CD4-positive, alpha-beta T cell treated with Interleukin-4 for 1 hour (primary cell): ENCODE measurements at regions not wholly inside any gene's neighbourhood (a gene's known extent, or its start where the extent isn't known, plus 50 kb on each side); places are given as distances from the start of the nearest gene placed in this dataset.

Experiments
- DNase-seq, 2 donors: peaks; one replicate each; pipeline ENCODE4 v3.0.0-alpha.2; 2020 to 2022

DNA sequence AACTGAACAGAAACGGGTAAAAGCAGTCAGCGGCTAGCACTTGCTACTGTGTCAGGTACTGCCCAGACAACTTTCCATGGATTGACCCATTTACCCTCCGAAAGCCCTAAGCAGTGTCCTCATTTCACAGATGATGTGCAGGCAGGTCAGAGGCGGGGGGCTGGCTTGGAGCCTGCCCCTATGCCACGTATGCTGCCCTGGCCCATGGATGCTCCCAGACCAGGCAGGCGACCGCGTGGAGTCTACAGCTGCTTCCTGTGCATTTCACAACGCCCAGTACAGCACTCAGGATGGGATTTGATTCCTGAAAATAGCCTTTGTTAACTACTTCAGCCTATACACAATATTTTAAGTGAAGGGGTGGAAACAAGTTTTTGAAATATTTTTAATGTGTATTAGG, 202.9 kb downstream of the NXNL2 start:
- DNase-seq, result no peak

DNA sequence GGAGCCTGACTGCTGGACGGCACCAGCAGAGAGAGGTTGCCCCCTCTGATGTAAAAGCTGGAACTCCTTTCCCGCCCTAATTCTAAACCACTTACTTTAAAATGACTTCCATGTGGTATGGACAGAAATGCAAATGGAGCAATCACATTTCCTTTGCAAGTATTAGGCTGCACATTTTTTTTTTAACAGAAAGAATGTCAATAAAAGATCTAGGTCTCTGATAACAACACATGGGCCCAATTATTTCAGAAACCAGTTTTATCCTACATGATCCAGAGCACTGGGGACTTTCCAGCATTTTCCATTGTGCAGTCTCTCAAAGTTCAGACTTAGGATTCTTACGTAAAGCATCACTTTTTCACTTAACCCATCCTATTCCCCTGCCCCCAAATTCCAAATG, 203.7 kb downstream of the NXNL2 start:
- no peak for DNase-seq

GRCh38 chr9:88739373-88739772, 204.4 kb downstream of the NXNL2 start:
- DNase-seq, result no peak

GRCh38 chr9:88740844-88741243, 205.9 kb downstream of the NXNL2 start:
- no peak for DNase-seq

GRCh38 chr9:88741335-88741734, 206.4 kb downstream of the NXNL2 start:
- no peak for DNase-seq

DNA sequence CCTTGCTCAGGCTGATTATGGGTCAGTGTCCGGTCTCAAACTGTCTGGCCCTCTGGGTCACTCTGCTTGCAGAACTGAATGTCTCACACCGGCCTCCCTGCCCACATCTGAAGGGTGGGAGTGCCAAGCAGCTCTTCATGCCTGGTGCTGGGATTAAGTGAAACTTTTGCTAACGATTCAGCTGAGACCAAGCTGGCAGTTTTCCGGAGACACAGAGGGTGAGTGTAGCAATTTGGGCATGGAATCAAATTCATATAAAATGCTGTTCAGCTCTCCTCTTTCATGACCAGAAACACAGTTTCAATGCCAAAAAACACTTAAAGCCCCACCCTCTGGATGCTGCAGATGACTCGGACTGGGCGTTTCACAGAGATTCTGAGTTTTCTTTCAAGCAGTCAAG, 207.5 kb downstream of the NXNL2 start:
- DNase-seq, result no peak

- DNase-seq, result no peak
These were observed 207.9 kb downstream of the NXNL2 start for GRCh38 chr9:88742905-88743304.

DNA sequence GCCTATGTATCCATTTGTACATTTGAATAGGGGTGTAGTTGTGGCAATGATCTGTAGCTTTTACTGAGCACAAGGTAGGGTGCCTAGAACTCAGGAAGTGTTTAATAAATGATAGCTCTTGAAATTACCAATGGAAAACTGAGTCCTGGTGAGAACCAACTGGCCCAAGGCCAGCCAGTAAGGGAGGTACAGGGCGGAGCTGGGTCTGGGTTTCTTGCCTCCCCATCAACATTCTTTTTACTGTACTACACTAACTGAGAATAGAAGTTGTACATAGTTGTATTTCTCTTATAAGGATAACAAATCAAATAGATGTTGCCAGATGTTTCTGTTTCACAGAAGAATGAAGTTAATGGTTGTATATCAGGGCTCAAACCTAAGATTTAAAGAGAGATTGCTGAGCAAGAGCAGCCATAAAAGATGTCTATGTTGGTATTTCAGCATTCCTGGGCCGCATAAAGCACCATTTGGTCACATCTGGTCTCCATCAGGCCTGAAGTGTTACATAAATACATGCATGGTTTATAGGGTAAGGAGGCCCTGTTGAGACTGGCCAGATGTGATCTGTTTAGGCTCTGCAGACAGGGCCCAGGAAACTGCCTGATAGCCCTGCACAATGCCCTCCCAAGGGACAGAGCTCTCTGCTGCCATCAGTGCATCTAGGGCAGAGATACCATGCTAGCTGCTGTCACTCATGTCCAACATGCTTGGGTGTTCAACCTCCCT, 210.5 kb downstream of the NXNL2 start:
- DNase-seq, result no peak

GRCh38 chr9:88746029-88746742, 211.2 kb downstream of the NXNL2 start:
- DNase-seq, result no peak

DNA sequence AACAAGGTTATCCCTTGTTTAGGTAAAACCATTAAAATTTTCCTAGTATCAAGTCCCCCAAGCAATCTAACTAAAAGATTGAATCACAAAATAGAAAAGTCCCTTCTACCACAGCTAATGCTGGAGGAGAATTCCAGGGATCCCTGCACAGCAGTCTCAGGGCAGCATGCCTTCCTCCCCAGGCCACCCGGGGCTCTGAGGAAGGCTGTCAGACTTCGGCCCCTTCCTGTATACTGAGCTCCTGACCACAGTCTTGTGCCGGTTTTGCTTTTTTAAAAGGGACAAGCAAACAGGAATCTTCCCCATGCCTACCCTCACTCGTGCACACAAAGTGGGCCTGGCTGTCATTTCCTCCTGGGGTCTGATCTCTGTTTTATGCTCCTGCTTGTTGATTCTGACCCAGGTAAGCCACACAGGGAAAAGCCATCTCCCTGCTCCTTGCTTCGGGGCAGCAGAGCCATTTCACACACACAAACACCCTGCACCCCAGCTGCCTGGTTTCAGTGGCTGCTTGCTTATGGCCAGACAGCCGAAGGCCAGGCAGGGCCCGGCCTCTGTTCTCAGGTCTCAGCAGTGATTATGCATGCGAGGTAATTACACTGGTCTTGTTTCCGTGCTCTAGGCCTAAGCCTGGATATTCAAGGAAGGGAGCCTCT, 211.9 kb downstream of the NXNL2 start:
- no peak for DNase-seq

DNA sequence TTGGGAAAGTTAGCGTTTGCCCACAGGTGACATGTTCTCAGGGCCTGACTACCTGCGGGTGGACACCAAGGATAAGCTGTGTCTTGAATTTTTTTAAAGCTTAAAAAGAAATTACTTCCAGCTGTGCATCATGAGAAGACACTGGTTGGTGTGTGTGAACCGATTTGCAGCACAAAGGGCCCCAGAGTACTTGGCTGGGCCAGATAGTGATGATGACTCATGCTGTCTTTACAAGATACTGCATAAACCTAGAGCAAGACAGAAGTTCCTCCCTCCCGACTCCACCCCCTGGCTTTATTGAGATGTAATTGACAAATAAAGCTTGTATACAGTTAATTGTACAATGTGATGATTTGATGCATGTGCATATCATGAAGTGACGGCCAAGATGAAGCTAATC, 212.8 kb downstream of the NXNL2 start:
- DNase-seq, result no peak

DNA sequence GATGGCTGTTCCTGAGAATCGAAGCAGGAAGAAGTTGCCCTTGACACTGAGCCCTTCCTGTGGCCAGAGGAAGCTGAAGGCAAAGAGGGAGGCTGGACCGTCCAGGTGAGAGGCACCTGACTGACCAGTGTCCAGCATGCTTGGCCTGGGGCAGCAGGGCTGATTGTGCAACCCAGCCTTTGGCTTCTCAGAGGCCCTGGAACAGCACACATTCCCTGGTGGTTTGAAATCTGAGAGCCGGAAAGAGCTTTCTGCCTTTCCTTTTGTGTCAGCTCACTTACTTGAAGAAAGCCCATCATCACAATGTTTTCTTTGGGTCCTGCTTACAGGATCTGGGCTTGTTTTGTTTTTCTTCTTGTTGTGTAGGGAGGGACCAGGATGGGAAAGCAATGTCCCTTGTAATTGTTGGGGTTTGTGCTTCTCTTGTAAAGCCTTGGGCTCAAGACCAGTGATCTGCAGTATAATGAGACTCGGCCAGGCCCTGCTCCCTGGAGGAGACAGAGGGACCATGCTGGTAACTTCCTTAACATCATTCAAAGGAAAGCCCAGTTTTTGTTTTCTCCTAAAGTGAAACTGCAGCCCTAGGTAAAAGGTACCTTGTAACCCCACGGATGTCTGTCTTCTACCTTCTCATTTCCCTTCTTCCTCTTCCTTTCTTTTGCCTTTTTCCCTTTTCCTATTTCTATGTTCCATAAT, 213.7 kb downstream of the NXNL2 start:
- DNase-seq, result no peak

DNA sequence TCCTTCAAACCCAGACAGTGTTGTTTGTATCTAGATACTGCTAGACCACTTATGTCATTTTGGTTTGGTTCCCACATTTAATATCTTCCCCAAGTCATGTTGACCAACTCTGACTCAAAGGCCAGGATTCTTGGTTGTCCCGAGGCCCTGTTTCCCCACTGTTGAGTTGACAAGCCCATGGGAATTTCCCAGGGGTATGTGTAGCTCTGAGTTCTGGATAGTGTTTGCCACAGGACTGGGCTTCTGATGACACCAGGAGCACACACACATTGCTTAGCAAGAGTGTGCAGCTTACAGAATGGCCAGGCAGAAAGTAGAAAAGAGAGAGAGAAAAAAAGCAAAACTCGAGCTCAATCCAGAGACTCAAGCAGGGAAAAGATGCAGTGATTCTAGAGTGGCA, 214.4 kb downstream of the NXNL2 start:
- DNase-seq, result no peak

DNA sequence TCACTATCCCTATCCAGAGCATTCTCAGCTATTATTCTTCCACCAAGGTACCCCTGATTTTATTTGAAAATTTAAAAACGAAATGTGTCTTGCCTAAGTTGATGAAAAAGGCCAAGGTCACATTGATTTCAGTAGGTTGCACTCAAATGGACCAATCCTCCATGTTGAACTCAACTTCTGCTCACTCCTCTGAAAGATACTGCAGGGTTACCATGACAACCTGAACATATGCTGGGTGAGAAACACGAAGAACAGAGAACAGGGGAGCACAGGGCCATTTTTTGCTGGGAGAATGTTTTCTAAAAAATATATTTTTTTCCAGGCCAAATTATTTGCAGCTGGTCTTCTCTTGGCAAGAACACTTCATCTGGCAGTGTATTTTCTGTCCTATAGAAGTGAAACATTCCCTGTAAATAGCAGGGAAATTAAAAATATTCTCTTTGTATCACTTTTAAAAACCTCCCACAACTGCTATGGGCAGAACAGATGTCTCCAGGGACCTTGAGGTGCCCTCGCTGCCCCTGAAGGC, 215.9 kb downstream of the NXNL2 start:
- no peak for DNase-seq

DNA sequence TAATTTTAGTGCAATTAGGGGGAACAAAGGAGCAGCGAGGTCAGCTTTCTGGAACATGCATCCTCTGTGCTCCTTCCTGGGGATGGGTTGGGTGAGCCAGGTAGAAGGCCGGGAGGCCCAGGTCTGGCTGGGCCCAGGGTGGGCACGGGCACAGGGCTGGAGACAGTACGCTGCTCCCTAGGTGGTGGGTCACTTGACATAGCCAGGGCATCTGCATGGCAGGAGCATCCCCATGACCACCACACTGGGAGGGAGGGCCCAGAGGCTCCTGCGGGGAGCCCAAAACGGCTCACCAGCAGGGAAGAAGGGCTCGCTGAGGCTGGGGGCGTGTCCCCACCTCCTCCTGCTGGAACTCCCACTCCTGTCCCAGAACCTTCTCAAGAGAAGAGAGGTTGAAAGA, 216.8 kb downstream of the NXNL2 start:
- DNase-seq, result no peak

DNA sequence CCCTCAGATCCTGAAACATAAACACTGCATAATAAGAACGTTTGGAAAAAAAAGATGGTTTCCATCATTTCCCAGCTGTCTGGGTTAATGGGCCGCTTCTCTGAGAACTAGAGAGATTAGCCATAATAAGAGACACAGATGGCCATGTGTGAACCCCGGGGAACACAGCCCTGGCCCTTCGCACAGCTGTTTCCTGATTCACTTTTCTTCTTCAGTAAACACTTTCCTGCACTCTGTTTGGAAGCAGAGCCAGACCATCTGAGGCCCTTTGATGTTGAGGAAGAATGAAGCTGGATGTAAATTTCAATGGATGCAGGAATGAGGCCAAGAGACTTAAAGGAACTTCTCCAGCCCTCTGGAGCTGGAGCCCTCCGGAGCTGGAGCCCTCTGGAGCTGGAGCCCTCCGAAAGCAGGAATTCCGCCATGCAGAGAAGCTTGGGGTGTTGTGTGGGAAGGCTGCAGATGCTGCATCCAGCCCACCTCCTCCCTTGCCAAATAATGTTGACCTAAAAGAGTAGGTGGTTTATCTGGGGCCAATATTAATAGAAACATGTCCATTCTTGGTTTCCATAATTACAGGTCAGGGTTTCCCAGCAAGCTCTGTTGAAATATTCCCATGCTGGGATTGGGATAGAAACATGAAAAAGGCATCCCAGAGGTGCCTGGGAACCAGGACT, 218.9 kb downstream of the NXNL2 start:
- DNase-seq, result no peak

GRCh38 chr9:88754452-88754851, 219.5 kb downstream of the NXNL2 start:
- DNase-seq, result no peak

- no peak for DNase-seq
These were observed 219.9 kb downstream of the NXNL2 start for GRCh38 chr9:88754886-88755285.

GRCh38 chr9:88757406-88758010, 222.5 kb downstream of the NXNL2 start:
- DNase-seq, result no peak

DNA sequence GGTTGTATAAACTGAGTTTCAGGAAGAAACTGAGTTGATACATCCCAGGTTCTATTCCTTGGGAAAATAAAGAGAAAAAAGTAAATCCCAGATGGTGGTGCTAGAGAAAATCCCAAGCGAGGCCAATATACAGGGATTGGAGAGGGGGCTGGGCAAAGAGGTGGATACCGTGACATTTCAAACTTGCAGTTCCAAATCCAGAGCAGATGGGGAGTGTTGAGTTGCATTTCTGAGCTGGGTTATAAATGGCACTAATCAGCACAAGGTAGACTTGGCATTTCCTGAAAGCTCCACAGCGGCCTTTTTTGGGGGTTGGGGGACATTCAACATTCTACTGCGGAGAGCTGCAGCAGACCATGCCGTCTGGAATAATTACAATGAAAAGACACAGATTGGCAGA, 224.4 kb downstream of the NXNL2 start:
- no peak for DNase-seq

GRCh38 chr9:88766778-88767503, 224.3 kb upstream of the S1PR3 start:
- no peak for DNase-seq

DNA sequence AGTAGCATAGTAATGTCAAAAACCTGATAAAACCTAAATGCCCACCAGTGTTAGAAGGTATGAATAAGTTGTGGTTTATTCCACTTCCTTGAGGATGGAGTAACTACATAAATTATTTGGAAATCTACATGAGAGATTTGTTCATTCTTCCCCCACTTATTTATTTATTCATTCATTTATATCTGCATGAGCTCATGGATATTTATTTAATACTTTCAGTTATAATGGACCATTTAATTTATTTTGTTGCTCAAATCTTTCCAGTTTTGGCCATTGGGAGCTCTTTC, 223.8 kb upstream of the S1PR3 start:
- DNase-seq, result no peak
